ENCODE measurements at regions not wholly inside any gene's neighbourhood (a gene's known extent, or its start where the extent isn't known, plus 50 kb on each side); places are given as distances from the start of the nearest gene placed in this dataset.

DNA sequence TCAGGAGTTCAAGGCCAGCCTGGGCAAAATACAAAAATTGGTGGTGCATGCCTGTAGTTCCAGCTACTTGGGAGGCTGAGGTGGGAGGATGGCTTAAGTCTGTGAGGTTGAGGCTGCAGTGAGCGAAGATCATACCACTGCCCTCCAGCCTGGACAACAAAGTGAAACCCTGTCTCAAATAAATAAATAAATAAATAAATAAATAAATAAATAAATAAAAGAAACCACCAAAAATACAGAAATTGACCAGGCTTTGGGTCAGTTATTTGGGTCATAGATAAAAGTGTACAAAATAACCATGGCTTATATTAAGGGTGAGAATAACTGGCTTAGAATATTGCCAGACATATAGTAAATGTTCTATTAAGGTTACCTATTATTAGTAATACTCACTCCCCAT is 129.2 kb downstream of the NEUROD6 start:
- no peak for DNase-seq (ENCODE audit: low read depth in 1 of 2, low spot score in 1 of 2)
- no peak overlapping the region for H3K4me3 ChIP-seq (replicated peaks; ENCODE audit: insufficient read depth, low read length)
- TF ChIP-seq GABPA (IDR thresholded peaks at IDR 0.05; ENCODE audit: low read depth) (no peak), SPI1 (IDR thresholded peaks at IDR 0.05; ENCODE audit: borderline replicate concordance, low read depth) (no peak), POLR2AphosphoS5 (IDR thresholded peaks at IDR 0.05; ENCODE audit: low read depth) (no peak)
- TF ChIP-seq, protein P1, sequence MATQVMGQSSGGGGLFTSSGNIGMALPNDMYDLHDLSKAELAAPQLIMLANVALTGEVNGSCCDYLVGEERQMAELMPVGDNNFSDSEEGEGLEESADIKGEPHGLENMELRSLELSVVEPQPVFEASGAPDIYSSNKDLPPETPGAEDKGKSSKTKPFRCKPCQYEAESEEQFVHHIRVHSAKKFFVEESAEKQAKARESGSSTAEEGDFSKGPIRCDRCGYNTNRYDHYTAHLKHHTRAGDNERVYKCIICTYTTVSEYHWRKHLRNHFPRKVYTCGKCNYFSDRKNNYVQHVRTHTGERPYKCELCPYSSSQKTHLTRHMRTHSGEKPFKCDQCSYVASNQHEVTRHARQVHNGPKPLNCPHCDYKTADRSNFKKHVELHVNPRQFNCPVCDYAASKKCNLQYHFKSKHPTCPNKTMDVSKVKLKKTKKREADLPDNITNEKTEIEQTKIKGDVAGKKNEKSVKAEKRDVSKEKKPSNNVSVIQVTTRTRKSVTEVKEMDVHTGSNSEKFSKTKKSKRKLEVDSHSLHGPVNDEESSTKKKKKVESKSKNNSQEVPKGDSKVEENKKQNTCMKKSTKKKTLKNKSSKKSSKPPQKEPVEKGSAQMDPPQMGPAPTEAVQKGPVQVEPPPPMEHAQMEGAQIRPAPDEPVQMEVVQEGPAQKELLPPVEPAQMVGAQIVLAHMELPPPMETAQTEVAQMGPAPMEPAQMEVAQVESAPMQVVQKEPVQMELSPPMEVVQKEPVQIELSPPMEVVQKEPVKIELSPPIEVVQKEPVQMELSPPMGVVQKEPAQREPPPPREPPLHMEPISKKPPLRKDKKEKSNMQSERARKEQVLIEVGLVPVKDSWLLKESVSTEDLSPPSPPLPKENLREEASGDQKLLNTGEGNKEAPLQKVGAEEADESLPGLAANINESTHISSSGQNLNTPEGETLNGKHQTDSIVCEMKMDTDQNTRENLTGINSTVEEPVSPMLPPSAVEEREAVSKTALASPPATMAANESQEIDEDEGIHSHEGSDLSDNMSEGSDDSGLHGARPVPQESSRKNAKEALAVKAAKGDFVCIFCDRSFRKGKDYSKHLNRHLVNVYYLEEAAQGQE (IDR thresholded peaks at IDR 0.05; ENCODE audit: insufficient replicate concordance, low read depth): no peak
- TF ChIP-seq, protein P2, sequence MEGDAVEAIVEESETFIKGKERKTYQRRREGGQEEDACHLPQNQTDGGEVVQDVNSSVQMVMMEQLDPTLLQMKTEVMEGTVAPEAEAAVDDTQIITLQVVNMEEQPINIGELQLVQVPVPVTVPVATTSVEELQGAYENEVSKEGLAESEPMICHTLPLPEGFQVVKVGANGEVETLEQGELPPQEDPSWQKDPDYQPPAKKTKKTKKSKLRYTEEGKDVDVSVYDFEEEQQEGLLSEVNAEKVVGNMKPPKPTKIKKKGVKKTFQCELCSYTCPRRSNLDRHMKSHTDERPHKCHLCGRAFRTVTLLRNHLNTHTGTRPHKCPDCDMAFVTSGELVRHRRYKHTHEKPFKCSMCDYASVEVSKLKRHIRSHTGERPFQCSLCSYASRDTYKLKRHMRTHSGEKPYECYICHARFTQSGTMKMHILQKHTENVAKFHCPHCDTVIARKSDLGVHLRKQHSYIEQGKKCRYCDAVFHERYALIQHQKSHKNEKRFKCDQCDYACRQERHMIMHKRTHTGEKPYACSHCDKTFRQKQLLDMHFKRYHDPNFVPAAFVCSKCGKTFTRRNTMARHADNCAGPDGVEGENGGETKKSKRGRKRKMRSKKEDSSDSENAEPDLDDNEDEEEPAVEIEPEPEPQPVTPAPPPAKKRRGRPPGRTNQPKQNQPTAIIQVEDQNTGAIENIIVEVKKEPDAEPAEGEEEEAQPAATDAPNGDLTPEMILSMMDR (IDR thresholded peaks at IDR 0.05; ENCODE audit: insufficient read depth, low read length): no peak
- no peaks in the 10 kb centered on the region for H3K27me3 ChIP-seq (ENCODE audit: insufficient read depth, poor library complexity, severe bottlenecking)
- no peak overlapping the region for H3K27ac ChIP-seq (replicated peaks)

DNA sequence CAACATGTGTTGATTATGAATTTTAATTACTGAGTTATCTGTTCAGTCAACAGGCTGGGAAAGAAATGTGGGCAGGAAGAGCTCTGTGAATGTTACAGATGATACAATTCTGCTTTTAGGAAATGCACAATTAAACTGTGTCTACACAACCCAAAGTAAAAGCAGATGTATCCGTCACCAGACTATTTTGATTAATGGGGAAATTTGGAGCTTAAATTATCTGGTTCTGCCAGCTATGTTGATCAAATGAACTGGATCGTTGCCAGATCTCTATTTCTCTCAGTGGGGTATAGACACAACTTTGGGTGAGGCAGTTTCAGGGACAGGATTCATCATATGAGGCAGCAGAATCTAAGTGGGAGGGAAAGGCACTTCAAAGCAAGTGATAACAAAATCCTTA is 136.5 kb downstream of the NEUROD6 start:
- TF ChIP-seq POLR2AphosphoS5 (IDR thresholded peaks at IDR 0.05; ENCODE audit: low read depth) (no peak), GABPA (IDR thresholded peaks at IDR 0.05; ENCODE audit: low read depth) (no peak), SPI1 (IDR thresholded peaks at IDR 0.05; ENCODE audit: borderline replicate concordance, low read depth) (no peak)
- TF ChIP-seq, protein P1 (IDR thresholded peaks at IDR 0.05; ENCODE audit: insufficient replicate concordance, low read depth): no peak
- no peak for DNase-seq (ENCODE audit: low read depth in 1 of 2, low spot score in 1 of 2)

DNA sequence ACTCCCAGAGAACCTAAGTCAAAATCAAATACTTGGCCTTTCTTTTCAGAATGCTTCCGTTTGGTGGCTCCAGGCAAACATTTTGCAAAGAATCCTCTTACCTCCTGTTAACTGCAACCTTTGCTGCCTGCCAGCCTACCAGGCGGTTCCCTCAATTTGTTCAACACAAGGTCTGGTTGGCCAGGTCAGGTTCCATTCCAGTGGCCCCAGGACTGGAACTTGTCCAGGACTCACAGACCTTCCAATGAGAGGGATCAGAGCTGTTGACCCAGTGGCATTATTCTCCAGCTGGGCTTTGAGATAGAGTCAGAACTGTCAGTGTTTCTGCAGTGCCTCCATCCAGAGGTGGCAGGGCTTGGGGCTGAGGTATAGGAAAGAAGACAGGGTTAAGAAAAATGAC is 137.0 kb downstream of the NEUROD6 start:
- Histone ChIP-seq H3K27ac (replicated peaks) (no peak overlapping the region), H3K4me3 (replicated peaks; ENCODE audit: insufficient read depth, low read length) (no peak overlapping the region)
- TF ChIP-seq SPI1 (IDR thresholded peaks at IDR 0.05; ENCODE audit: borderline replicate concordance, low read depth) (no peak), GABPA (IDR thresholded peaks at IDR 0.05; ENCODE audit: low read depth) (no peak), POLR2AphosphoS5 (IDR thresholded peaks at IDR 0.05; ENCODE audit: low read depth) (no peak)
- TF ChIP-seq, protein P1 (IDR thresholded peaks at IDR 0.05; ENCODE audit: insufficient replicate concordance, low read depth): no peak
- TF ChIP-seq, protein P2 (IDR thresholded peaks at IDR 0.05; ENCODE audit: insufficient read depth, low read length): no peak

More for the DNA sequence above, 136.5 kb downstream of the NEUROD6 start:
- no peak overlapping the region for H3K27ac ChIP-seq (replicated peaks)
- H3K4me3 ChIP-seq (replicated peaks; ENCODE audit: insufficient read depth, low read length): no peak overlapping the region
- H3K27me3 ChIP-seq (ENCODE audit: insufficient read depth, poor library complexity, severe bottlenecking): no peaks in the 10 kb centered on the region

More for the DNA sequence above, 137.0 kb downstream of the NEUROD6 start:
- H3K27me3 ChIP-seq (ENCODE audit: insufficient read depth, poor library complexity, severe bottlenecking): no peaks in the 10 kb centered on the region
- no peak for DNase-seq (ENCODE audit: low read depth in 1 of 2, low spot score in 1 of 2)

All from HL-60 (cell line).